A673 (cell line): ENCODE measurements at regions not wholly inside any gene's neighbourhood (a gene's known extent, or its start where the extent isn't known, plus 50 kb on each side); places are given as distances from the start of the nearest gene placed in this dataset.
"Not testable (repeated sequence)": the region's sequence is repeated elsewhere in the genome, so short reads cannot be mapped to it uniquely, and the experiment has no call there.

Source experiments
- BruUV-seq: library from RNA; stranded (reverse); fragments of 400-500 nt; replicated peaks from 2 replicates; lab custom pipeline; 2021; lab: Mats Ljungman, UMichigan
- CTCF ChIA-PET: fragments of 300-600 bp; sonication (Branson Sonifier 250); formaldehyde crosslinking; loops from one replicate; lab custom pipeline; 2022; ENCODE audit warnings: antibody characterized with exemption; lab: Charles Lee
- POLR2A ChIA-PET: fragments of 300-600 bp; sonication (Branson Sonifier 250); formaldehyde crosslinking; loops from one replicate; lab custom pipeline; 2022; ENCODE audit warnings: antibody characterized with exemption; ENCODE audit not compliant: low non-redundant PET; lab: Charles Lee
- DNase-seq: peaks from one replicate; pipeline ENCODE4 v3.0.0-alpha.2; 2015; ENCODE audit warnings: low spot score
- H3K27ac ChIP-seq: fragments of 200-600 bp; sonication (generic); 2 replicates; pipeline ENCODE4 v1.5.1; 2016; ENCODE audit warnings: mixed run types, low read depth, mild to moderate bottlenecking, mixed read lengths, antibody characterized with exemption, low read length; ENCODE audit not compliant: poor library complexity, severe bottlenecking
- H3K27me3 ChIP-seq: fragments of 200-600 bp; sonication (generic); replicated peaks from 2 replicates; pipeline ENCODE4 v1.6.1; 2017; ENCODE audit warnings: mixed run types, low read depth, mild to moderate bottlenecking, mixed read lengths, antibody characterized with exemption, low read length; ENCODE audit not compliant: insufficient read depth, poor library complexity
- H3K36me3 ChIP-seq: fragments of 200-600 bp; sonication (generic); 2 replicates; pipeline ENCODE4 v1.6.1; 2016; ENCODE audit warnings: mixed run types, mild to moderate bottlenecking, mixed read lengths, antibody characterized with exemption, low read length; ENCODE audit not compliant: insufficient read depth, poor library complexity, severe bottlenecking
- H3K4me1 ChIP-seq: fragments of 200-600 bp; sonication (generic); 2 replicates; pipeline ENCODE4 v1.6.1; 2017; ENCODE audit warnings: mixed run types, mild to moderate bottlenecking, mixed read lengths, antibody characterized with exemption, low read length; ENCODE audit not compliant: insufficient read depth, poor library complexity, severe bottlenecking
- H3K4me3 ChIP-seq: fragments of 200-600 bp; sonication (generic); 2 replicates; pipeline ENCODE4 v1.5.1; 2016; ENCODE audit warnings: low read depth, mixed run types, mild to moderate bottlenecking, mixed read lengths, low read length; ENCODE audit not compliant: poor library complexity, severe bottlenecking
- H3K9me3 ChIP-seq: fragments of 200-600 bp; sonication (generic); 2 replicates; pipeline ENCODE4 v1.6.1; 2016; ENCODE audit warnings: mixed run types, low read depth, mild to moderate bottlenecking, mixed read lengths, antibody characterized with exemption, low read length; ENCODE audit not compliant: poor library complexity, severe bottlenecking
- CTCF ChIP-seq: fragments of 300-800, 200-600 bp; sonication (generic); conservative IDR thresholded peaks from 2 replicates; pipeline ENCODE4 v1.5.1; 2017; ENCODE audit warnings: low read depth, mild to moderate bottlenecking, antibody characterized with exemption, low read length, moderate library complexity, mixed read lengths
- EZH2 ChIP-seq: fragments of 200-600 bp; sonication (generic); IDR thresholded peaks from 2 replicates; pipeline ENCODE4 v1.6.1; 2017; ENCODE audit warnings: borderline replicate concordance, low read depth, mild to moderate bottlenecking, mixed read lengths, antibody characterized with exemption, low read length; ENCODE audit not compliant: poor library complexity, severe bottlenecking
- intact Hi-C: fragments of 100-400 bp; cut with micrococcal nuclease; formaldehyde crosslinking; loops from one replicate; pipeline ENCODE4 v1.10.0; 2022; ENCODE audit not compliant: unreplicated experiment

GRCh38 chr20:4465855-4466545 is 216.9 kb upstream of the ADRA1D start:
- Histone ChIP-seq H3K4me3 (peak overlapping the region; percentile 49), H3K27me3 (no peaks in the 10 kb centered on the region), H3K36me3 (peaks cover 5% of the 10 kb centered on the region), H3K4me1 (peaks cover 52% of the 10 kb centered on the region), H3K27ac (peak overlapping the region; percentile 47), H3K9me3 (no peaks in the 10 kb centered on the region)
- ChIA-PET CTCF (no interaction called here), POLR2A (no interaction called here)
- DNase-seq, result peak; percentile 45
- no TSS peak for BruUV-seq
- intact Hi-C loops, result loop anchor here (5.0 kb wide), 1 partner anchor 126 kb away; no protein-coding TSS in a partner anchor
- no peak for TF ChIP-seq EZH2
- TF ChIP-seq CTCF, result no peak

- POLR2A ChIA-PET, result no interaction called here
These were observed 216.1 kb upstream of the ADRA1D start for GRCh38 chr20:4465212-4465611.

GRCh38 chr20:4462801-4463200 is 213.7 kb upstream of the ADRA1D start:
- H3K4me3 ChIP-seq, DNase-seq, intact Hi-C loops, BruUV-seq, H3K27ac ChIP-seq, H3K36me3 ChIP-seq, H3K9me3 ChIP-seq, POLR2A ChIA-PET, H3K27me3 ChIP-seq, CTCF ChIA-PET: not testable (repeated sequence)
- H3K4me1 ChIP-seq, result peaks cover 33% of the 10 kb centered on the region

More at GRCh38 chr20:4465212-4465611, 216.1 kb upstream of the ADRA1D start:
- BruUV-seq, result no TSS peak
- Histone ChIP-seq H3K9me3 (no peaks in the 10 kb centered on the region), H3K4me1 (peaks cover 44% of the 10 kb centered on the region), H3K4me3 (no peak overlapping the region), H3K27ac (peak overlapping the region; percentile 47), H3K27me3 (no peaks in the 10 kb centered on the region), H3K36me3 (peaks cover 5% of the 10 kb centered on the region)
- CTCF ChIA-PET, result no interaction called here
- TF ChIP-seq CTCF (no peak), EZH2 (no peak)
- intact Hi-C loops, result loop anchor here (5.0 kb wide), 1 partner anchor 127 kb away; no protein-coding TSS in a partner anchor
- DNase-seq, result no peak

- H3K9me3 ChIP-seq, result no peaks in the 10 kb centered on the region
- H3K4me1 ChIP-seq, result peaks cover 3% of the 10 kb centered on the region
- no peak for TF ChIP-seq EZH2
- no peak for TF ChIP-seq CTCF
- ChIA-PET CTCF (no interaction called here), POLR2A (no interaction called here)
- no peak for DNase-seq
- intact Hi-C loops, result no loop called here
- H3K27me3 ChIP-seq, result no peaks in the 10 kb centered on the region
- no TSS peak for BruUV-seq
- H3K4me3 ChIP-seq, result no peak overlapping the region
- H3K27ac ChIP-seq, result no peak overlapping the region
- peaks cover 12% of the 10 kb centered on the region for H3K36me3 ChIP-seq
These were observed 210.0 kb upstream of the ADRA1D start for GRCh38 chr20:4459081-4459480.
